Choroid plexus epithelial cell (primary cell): ENCODE measurements at regions not wholly inside any gene's neighbourhood (a gene's known extent, or its start where the extent isn't known, plus 50 kb on each side); places are given as distances from the start of the nearest gene placed in this dataset.
A peak's percentile ranks its signal among the peaks of the same experiment; 100 is the strongest.

Experiments
- DNase-seq: peaks from one replicate; pipeline ENCODE4 v3.0.0-alpha.2; 2010; ENCODE audit warnings: low read depth
- H3K4me3 ChIP-seq: 2 replicates; pipeline ENCODE4 v1.5.1; 2011; ENCODE audit warnings: low read depth, mild to moderate bottlenecking, control low read depth, low read length, moderate library complexity
- TF ChIP-seq, protein P1 (sequence below): conservative IDR thresholded peaks from 2 replicates; pipeline ENCODE4 v1.5.1; 2011; ENCODE audit warnings: low read depth, mild to moderate bottlenecking, control low read depth, inconsistent platforms, low read length, moderate library complexity

DNA sequence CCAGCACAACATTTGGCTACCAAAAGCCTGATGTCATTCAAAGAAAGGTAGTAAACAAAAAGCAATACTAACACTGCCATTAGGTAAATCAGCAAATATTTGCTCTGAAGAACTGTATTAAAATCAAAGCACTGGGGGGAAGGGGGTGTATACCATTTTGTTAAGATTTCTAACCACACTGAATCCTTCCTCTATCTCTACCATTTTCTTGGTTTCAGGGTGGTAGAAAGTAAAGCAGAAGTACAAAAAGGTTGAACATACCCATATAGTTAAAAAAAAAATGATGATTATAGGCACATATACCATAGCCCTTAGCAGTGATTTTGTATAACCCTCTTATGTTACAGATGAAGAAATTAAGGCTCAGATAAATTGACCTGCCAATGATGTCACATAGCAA lies 437.6 kb downstream of the ZEB2 start:
- no peak for DNase-seq
- TF ChIP-seq, protein P1, sequence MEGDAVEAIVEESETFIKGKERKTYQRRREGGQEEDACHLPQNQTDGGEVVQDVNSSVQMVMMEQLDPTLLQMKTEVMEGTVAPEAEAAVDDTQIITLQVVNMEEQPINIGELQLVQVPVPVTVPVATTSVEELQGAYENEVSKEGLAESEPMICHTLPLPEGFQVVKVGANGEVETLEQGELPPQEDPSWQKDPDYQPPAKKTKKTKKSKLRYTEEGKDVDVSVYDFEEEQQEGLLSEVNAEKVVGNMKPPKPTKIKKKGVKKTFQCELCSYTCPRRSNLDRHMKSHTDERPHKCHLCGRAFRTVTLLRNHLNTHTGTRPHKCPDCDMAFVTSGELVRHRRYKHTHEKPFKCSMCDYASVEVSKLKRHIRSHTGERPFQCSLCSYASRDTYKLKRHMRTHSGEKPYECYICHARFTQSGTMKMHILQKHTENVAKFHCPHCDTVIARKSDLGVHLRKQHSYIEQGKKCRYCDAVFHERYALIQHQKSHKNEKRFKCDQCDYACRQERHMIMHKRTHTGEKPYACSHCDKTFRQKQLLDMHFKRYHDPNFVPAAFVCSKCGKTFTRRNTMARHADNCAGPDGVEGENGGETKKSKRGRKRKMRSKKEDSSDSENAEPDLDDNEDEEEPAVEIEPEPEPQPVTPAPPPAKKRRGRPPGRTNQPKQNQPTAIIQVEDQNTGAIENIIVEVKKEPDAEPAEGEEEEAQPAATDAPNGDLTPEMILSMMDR, result no peak
- H3K4me3 ChIP-seq, result no peak overlapping the region

DNA sequence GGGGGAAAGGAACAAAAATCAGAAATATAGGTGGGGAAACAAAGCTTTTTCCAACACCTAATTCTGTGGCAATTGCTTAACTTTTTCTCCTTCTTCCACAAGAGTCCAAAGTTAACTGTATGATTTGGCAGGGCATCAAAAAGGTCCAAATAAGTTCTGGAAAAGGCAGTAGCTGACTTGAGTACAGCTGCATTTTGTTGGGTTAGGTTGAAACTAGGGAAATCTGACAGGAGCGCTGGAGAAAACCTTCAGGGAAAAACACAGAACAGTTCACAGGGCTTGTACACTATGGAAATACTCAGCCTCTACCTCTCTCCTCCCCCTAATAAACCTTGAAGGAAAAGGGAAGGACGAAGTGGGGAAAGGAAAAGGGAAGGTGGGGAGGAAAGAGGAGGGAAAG lies 438.6 kb downstream of the ZEB2 start:
- no peak for DNase-seq
- TF ChIP-seq, protein P1, result no peak
- no peak overlapping the region for H3K4me3 ChIP-seq

- TF ChIP-seq, protein P1, result no peak
- no peak overlapping the region for H3K4me3 ChIP-seq
- no peak for DNase-seq
Observed at GRCh38 chr2:144079803-144080202, 440.1 kb downstream of the ZEB2 start.

DNA sequence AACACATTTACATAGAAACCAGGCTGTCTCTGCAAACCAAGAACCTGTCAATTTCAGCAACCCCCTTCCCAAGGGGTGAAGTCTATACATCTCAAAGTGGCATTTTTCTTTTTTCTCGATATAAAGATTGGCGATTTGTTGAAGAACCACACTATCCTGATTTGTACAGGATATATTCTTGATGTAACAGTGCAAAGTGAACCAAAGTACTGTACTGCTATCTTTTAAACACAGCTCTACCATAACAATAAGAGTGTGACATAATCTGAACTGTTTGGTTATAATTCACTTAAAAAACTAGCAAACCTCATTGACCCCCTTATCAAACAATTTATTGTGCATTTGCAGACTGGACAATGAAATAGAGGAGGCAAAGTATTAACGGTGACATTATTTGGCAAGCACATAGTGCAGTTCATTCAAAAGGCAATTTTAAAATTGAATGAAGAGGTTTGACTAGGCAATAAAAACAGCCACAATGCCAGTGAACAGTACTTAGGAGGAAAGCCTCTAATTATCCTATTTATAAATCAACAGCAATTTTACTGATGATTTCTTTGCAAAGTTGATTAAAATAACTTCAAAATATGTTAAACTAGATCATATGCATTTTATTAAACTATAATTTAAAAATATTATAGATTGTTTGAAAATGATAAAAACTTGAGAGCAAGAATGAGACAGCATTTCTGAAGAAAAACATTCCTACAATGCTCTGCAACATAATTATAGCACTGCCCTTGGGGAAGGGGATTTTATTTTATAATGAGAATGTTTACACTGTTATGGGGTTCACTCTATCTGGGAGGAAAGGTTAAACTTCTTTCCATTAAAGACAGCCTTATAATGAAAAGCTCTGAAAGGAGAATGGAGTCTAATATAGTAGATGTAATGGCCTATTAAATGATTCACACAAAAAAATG lies 440.9 kb downstream of the ZEB2 start:
- TF ChIP-seq, protein P1, result no peak
- H3K4me3 ChIP-seq, result no peak overlapping the region
- no peak for DNase-seq

- TF ChIP-seq, protein P1, result no peak
- H3K4me3 ChIP-seq, result no peak overlapping the region
- DNase-seq, result peak; percentile 54
Observed at GRCh38 chr2:144078106-144078505, 441.8 kb downstream of the ZEB2 start.

DNA sequence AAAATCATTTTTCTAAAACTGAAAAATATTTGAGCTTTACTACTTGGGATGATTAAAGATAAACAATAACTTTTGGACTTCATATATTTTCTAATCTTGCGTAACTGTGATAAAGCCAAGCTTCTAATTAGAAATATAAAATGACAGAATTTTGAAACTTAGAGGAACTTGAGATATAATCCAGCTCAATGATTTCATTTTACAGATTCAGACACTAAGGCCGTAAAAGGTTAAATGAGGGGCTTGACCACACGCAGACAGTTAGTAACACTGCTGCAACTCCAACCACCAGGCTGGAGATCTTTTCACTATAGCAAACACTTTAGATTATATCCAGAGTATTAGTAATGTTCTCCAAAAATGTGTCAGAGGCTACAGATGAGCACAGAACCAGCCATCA lies 445.5 kb downstream of the ZEB2 start:
- no peak for DNase-seq
- TF ChIP-seq, protein P1, result no peak
- no peak overlapping the region for H3K4me3 ChIP-seq

- TF ChIP-seq, protein P1, result peak; percentile 83
- no peak overlapping the region for H3K4me3 ChIP-seq
- DNase-seq, result peak; percentile 84
Observed at GRCh38 chr2:144071461-144071860, 448.5 kb downstream of the ZEB2 start.
